ENCODE measurements at regions not wholly inside any gene's neighbourhood (a gene's known extent, or its start where the extent isn't known, plus 50 kb on each side); places are given as distances from the start of the nearest gene placed in this dataset.

GRCh38 chr2:42927334-42928160 is 135.2 kb upstream of the HAAO start:
- Histone ChIP-seq H3K9me3 (replicated peaks; ENCODE audit: control insufficient read depth, insufficient read depth, low read length) (no peaks in the 10 kb centered on the region), H3K27ac (ENCODE audit: control insufficient read depth, insufficient read depth) (no peak overlapping the region), H3K27me3 (replicated peaks in 1 of 2; ENCODE audit: control insufficient read depth in 2 of 2, insufficient read depth in 2 of 2, low read length in 1 of 2) (no peaks in the 10 kb centered on the region), H3K4me2 (ENCODE audit: control insufficient read depth, insufficient read depth) (no peak overlapping the region), H3K9ac (ENCODE audit: control insufficient read depth, insufficient read depth, low read length) (no peak overlapping the region), H2AFZ (ENCODE audit: control insufficient read depth, low read depth, low read length) (no peak overlapping the region), H3K36me3 (ENCODE audit: control insufficient read depth in 2 of 2, insufficient read depth in 2 of 2, low read length in 1 of 2) (no peaks in the 10 kb centered on the region), H3K4me3 (no peak overlapping the region), H3K79me2 (ENCODE audit: control insufficient read depth, insufficient read depth, low read length) (no peaks in the 10 kb centered on the region), H4K20me1 (ENCODE audit: control insufficient read depth, insufficient read depth) (no peaks in the 10 kb centered on the region), H3K4me1 (ENCODE audit: control insufficient read depth, insufficient read depth, low read length) (no peaks in the 10 kb centered on the region)
- POLR2A ChIA-PET, result interaction anchor here (0.6 kb wide), 1 partner anchor 1781 kb away, joined by 3 read pairs; no protein-coding TSS in a partner anchor
- RAD21 ChIA-PET (ENCODE audit: unreplicated experiment), result no interaction called here
- ATAC-seq (no peak), FAIRE-seq (no peak), DNase-seq (ENCODE audit: low read depth, low spot score) (no peak)
- no TSS peak for BruUV-seq (replicated peaks)
- in situ Hi-C loops (cut with MboI) (no loop called here), intact Hi-C loops (cut with micrococcal nuclease; ENCODE audit: unreplicated experiment) (no loop called here)
- TF ChIP-seq ZNF274 (IDR thresholded peaks at IDR 0.05; ENCODE audit: insufficient read depth, insufficient read length), result no peak
- no peak for TF ChIP-seq ZNF207 (IDR thresholded peaks at IDR 0.05; ENCODE audit: borderline replicate concordance)
- no peak for TF ChIP-seq EED (IDR thresholded peaks at IDR 0.05; ENCODE audit: low read depth)
- TF ChIP-seq IKZF1 (conservative IDR thresholded peaks at IDR 0.05), result 0 out of 2 replicates have a peak, but pooled peaks have one; percentile 14
- no peak for TF ChIP-seq RB1 (IDR thresholded peaks at IDR 0.05; ENCODE audit: borderline replicate concordance)
- TF ChIP-seq, protein P1, sequence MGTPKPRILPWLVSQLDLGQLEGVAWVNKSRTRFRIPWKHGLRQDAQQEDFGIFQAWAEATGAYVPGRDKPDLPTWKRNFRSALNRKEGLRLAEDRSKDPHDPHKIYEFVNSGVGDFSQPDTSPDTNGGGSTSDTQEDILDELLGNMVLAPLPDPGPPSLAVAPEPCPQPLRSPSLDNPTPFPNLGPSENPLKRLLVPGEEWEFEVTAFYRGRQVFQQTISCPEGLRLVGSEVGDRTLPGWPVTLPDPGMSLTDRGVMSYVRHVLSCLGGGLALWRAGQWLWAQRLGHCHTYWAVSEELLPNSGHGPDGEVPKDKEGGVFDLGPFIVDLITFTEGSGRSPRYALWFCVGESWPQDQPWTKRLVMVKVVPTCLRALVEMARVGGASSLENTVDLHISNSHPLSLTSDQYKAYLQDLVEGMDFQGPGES (IDR thresholded peaks at IDR 0.05), result no peak
- 35% methylated on average over 10 of the region's 10 CpGs for WGBS (ENCODE audit: insufficient coverage, insufficient replicate concordance, low lambda C conversion rate, missing lambda C conversion rate)
- CTCF ChIA-PET, result interaction anchor here (0.8 to 3.6 kb wide), 4 partner anchors 9 to 213 kb away, joined by 3 to 18 read pairs (median 3); no protein-coding TSS in a partner anchor
- SMC1A ChIA-PET (ENCODE audit: uncharacterized antibody, unreplicated experiment), result interaction anchor here (0.7 kb wide), 1 partner anchor 62 kb away, joined by 3 read pairs; no protein-coding TSS in a partner anchor
